Ishikawa (cell line): ENCODE measurements at regions not wholly inside any gene's neighbourhood (a gene's known extent, or its start where the extent isn't known, plus 50 kb on each side); places are given as distances from the start of the nearest gene placed in this dataset.

Experiments used
- CEBPB ChIP-seq: IDR thresholded peaks from 2 replicates; pipeline ENCODE4 v1.6.1; 2012
- CREB1 ChIP-seq: IDR thresholded peaks from 2 replicates; pipeline ENCODE4 v1.6.1; 2012; ENCODE audit warnings: low read depth
- EGR1 ChIP-seq: IDR thresholded peaks from 2 replicates; pipeline ENCODE4 v1.6.1; 2012
- EP300 ChIP-seq: IDR thresholded peaks from 2 replicates; pipeline ENCODE4 v1.6.1; 2012; ENCODE audit warnings: borderline replicate concordance
- FOXM1 ChIP-seq: IDR thresholded peaks from 2 replicates; pipeline ENCODE4 v1.6.1; 2012; ENCODE audit warnings: low read depth, borderline replicate concordance
- MAX ChIP-seq: IDR thresholded peaks from 2 replicates; pipeline ENCODE4 v1.6.1; 2012
- NFIC ChIP-seq: IDR thresholded peaks from 2 replicates; pipeline ENCODE4 v1.6.1; 2012
- RAD21 ChIP-seq: IDR thresholded peaks from 2 replicates; pipeline ENCODE4 v1.6.1; 2012; ENCODE audit warnings: low read depth
- TAF1 ChIP-seq: IDR thresholded peaks from 2 replicates; pipeline ENCODE4 v1.6.1; 2012; ENCODE audit warnings: low read depth, mild to moderate bottlenecking
- TCF12 ChIP-seq: IDR thresholded peaks from 2 replicates; pipeline ENCODE4 v1.6.1; 2012; ENCODE audit warnings: low read depth
- TEAD4 ChIP-seq: IDR thresholded peaks from 2 replicates; pipeline ENCODE4 v1.6.1; 2012
- USF1 ChIP-seq: IDR thresholded peaks from 2 replicates; pipeline ENCODE4 v1.6.1; 2012
- YY1 ChIP-seq: IDR thresholded peaks from 2 replicates; pipeline ENCODE4 v1.6.1; 2012; ENCODE audit warnings: low read depth
- ZBTB7A ChIP-seq: IDR thresholded peaks from 2 replicates; pipeline ENCODE4 v1.6.1; 2012; ENCODE audit warnings: low read depth
- TF ChIP-seq, protein P1 (sequence below): IDR thresholded peaks from 2 replicates; pipeline ENCODE4 v1.6.1; 2012; ENCODE audit warnings: low read depth, mild to moderate bottlenecking

GRCh38 chr3:191901741-191902140 is 440.8 kb downstream of the PYDC2 start:
- TF ChIP-seq FOXM1 (no peak), CEBPB (no peak), TCF12 (no peak), TEAD4 (peak; percentile 83), CREB1 (no peak), EGR1 (no peak), NFIC (no peak), USF1 (no peak), MAX (peak; percentile 30; the same call in 1 of the 2 replicates), YY1 (no peak), ZBTB7A (no peak), TAF1 (no peak), RAD21 (no peak)
- TF ChIP-seq, protein P1, sequence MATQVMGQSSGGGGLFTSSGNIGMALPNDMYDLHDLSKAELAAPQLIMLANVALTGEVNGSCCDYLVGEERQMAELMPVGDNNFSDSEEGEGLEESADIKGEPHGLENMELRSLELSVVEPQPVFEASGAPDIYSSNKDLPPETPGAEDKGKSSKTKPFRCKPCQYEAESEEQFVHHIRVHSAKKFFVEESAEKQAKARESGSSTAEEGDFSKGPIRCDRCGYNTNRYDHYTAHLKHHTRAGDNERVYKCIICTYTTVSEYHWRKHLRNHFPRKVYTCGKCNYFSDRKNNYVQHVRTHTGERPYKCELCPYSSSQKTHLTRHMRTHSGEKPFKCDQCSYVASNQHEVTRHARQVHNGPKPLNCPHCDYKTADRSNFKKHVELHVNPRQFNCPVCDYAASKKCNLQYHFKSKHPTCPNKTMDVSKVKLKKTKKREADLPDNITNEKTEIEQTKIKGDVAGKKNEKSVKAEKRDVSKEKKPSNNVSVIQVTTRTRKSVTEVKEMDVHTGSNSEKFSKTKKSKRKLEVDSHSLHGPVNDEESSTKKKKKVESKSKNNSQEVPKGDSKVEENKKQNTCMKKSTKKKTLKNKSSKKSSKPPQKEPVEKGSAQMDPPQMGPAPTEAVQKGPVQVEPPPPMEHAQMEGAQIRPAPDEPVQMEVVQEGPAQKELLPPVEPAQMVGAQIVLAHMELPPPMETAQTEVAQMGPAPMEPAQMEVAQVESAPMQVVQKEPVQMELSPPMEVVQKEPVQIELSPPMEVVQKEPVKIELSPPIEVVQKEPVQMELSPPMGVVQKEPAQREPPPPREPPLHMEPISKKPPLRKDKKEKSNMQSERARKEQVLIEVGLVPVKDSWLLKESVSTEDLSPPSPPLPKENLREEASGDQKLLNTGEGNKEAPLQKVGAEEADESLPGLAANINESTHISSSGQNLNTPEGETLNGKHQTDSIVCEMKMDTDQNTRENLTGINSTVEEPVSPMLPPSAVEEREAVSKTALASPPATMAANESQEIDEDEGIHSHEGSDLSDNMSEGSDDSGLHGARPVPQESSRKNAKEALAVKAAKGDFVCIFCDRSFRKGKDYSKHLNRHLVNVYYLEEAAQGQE = no peak

- TF ChIP-seq, protein P1 = no peak
- TF ChIP-seq CREB1 (no peak), TCF12 (no peak), NFIC (no peak), TAF1 (no peak), TEAD4 (no peak), EGR1 (no peak), ZBTB7A (no peak), EP300 (no peak), FOXM1 (no peak), MAX (no peak), RAD21 (no peak), YY1 (no peak), CEBPB (no peak), USF1 (no peak)
Measured at GRCh38 chr3:191912616-191913204, 451.7 kb downstream of the PYDC2 start.

- TF ChIP-seq TAF1 (no peak), FOXM1 (no peak), EP300 (no peak), EGR1 (no peak), CEBPB (no peak), YY1 (no peak), TEAD4 (no peak), NFIC (no peak), ZBTB7A (no peak), USF1 (no peak), CREB1 (no peak), RAD21 (no peak), TCF12 (no peak), MAX (no peak)
- TF ChIP-seq, protein P1 = no peak
Measured at GRCh38 chr3:191915712-191916111, 454.7 kb downstream of the PYDC2 start.
